ENCODE measurements at regions not wholly inside any gene's neighbourhood (a gene's known extent, or its start where the extent isn't known, plus 50 kb on each side); places are given as distances from the start of the nearest gene placed in this dataset.

DNA sequence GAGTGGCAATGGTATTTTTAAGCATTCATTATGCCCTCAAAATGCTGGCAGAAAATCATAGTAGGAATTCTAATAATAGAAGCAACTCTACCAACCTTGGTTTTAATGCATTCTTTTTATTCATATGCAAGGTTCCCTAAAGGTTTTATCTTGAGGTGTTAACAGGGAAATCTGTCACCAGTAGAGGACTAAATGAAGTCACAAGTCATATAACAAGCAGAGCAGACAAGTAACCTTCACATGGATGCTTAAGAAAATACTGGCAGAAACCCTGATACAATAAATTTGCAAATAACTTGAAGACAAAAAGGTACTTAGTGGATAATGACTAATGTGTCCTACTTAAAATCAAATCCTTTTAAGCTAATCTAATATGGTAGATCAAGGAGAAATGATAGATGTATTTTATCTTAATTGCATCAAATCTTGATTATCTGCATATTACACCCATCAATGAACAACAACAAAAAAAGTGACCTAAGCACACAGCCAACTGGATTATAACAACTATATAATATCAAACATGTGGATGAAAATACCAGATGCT is 73.3 kb downstream of the RFC3 start:
- TF ChIP-seq, protein P1, sequence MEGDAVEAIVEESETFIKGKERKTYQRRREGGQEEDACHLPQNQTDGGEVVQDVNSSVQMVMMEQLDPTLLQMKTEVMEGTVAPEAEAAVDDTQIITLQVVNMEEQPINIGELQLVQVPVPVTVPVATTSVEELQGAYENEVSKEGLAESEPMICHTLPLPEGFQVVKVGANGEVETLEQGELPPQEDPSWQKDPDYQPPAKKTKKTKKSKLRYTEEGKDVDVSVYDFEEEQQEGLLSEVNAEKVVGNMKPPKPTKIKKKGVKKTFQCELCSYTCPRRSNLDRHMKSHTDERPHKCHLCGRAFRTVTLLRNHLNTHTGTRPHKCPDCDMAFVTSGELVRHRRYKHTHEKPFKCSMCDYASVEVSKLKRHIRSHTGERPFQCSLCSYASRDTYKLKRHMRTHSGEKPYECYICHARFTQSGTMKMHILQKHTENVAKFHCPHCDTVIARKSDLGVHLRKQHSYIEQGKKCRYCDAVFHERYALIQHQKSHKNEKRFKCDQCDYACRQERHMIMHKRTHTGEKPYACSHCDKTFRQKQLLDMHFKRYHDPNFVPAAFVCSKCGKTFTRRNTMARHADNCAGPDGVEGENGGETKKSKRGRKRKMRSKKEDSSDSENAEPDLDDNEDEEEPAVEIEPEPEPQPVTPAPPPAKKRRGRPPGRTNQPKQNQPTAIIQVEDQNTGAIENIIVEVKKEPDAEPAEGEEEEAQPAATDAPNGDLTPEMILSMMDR (IDR thresholded peaks at IDR 0.05) = no peak

DNA sequence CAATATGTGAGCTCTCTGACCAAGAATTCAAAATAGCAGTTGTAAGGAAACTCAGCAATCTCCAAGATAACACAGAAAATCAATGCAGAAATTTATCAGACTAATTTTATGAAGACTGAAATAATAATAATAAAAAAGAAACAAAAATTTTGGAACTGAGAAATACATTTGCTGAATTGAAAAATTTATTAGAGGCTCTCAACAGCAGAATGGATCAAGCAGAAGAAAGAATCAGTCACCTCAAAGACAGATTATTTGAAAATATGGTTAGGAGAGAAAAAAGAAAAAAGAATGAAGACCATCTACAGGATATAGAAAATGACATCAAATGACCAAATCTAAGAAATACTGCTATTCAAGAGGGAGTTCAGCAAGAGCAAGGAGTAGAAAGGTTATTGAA is 75.6 kb downstream of the RFC3 start:
- TF ChIP-seq, protein P1 (IDR thresholded peaks at IDR 0.05) = no peak

DNA sequence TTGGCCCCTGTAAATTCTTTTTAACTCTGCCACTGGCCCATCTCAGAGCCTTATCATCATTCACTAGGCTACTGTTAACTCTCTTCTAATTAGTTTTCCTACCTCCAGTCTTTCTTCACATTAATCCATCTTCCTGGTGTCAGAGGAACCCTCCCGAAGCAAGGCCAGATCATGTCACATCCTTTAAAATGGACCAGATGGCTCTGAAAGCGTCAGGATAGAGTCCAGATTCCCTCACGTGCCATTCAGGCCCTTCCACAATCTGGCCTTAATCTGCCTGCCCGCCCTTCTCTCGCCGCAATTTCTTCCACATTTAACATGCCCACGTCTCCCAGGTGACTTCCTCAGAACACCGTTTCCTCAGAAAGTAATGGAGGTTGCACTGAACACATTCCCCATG is 86.5 kb downstream of the RFC3 start:
- TF ChIP-seq, protein P1 (IDR thresholded peaks at IDR 0.05) = no peak

DNA sequence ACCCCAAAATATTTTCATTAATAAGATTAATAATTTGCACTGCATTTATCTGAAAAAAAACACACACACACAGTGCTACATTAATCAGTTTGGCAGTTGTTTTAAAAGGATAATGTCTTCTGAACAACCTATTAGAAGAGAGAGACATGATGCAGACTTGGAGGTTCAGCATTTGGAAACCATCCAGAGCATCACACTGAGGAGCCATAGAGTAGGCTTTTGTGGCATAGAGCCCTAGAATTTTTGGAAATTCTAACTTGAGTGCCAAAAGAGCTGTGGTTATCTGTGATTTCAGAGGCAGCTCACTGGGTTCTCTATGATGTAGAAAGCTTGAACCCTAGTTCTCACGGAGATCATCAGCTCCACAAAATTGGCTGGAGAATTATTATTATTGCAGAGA is 90.2 kb downstream of the RFC3 start:
- TF ChIP-seq, protein P1 (IDR thresholded peaks at IDR 0.05) = no peak

DNA sequence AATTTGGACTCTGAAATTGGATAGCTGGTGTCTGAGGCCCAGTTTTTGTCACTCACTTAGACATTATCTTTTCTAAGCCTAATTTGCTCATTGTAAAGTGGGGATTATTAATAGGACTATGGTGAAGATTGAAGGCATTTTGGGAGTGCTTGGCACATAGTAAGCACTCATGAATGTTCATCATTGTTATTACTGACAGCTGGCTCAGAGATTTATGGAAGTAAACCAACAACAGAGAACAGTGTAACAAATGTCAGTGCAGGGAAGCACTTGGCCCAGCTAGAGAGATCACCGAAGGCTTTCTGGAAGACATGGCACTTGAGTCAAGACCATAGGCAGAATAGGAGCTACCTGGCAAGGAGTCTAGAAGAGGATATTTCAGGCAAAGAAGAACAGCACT is 92.3 kb downstream of the RFC3 start:
- TF ChIP-seq, protein P1 (IDR thresholded peaks at IDR 0.05) = no peak

DNA sequence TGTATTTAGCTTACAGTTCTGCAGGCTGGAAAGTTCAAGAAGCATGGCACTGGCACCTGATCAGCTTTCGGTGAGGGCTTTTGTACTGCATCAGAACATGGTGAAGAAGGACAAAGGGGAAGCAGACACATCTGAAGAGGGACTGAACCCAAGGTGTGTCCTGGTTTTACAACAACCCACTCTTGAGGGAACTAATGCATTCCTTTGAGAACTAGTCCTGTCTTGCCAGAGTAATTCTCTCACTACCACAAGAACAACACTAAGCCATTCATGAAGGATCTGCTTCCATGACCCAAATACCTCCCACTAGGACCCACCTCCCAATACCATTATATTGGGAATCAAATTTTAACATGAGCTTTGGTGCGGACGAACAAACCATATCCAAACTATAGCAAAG is 93.6 kb downstream of the RFC3 start:
- TF ChIP-seq, protein P1 (IDR thresholded peaks at IDR 0.05) = no peak

DNA sequence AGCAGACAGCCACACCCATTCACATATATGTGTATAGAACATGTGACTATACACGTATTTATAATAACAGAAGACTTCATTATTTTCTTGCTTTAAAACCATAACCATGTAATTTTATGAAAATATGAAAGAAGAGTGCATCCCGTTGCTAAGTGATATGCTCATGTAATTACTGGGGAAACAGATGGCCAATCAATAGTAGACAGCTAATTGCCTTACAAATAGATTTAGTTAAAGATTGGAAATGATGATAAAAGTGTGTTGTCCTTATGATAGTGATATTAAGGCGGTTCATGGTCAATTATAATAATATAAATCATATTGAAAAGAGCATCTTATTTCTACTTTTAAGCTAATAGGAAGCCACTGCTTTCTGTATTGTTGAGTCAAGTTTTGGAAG is 95.9 kb downstream of the RFC3 start:
- TF ChIP-seq, protein P1 (IDR thresholded peaks at IDR 0.05) = no peak

DNA sequence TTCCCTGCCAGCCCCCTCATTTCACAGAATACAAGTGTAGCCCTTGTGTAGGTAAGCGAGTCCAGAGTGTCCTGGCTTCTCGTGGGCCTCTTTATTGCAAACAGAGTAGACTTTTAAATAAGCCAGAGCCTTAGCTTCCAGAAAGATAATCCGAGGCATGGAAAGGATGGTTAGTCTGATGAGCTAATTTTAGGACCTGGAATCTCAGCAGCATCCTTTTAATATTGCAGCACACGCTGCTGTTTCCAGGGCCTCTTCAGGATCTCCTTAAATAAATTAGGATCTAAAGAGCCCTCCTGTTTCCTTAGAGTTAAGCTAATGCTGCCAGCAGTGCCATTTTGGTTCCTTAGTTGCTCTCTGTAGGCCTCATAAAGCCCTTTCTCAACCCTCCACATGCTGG is 99.2 kb downstream of the RFC3 start:
- TF ChIP-seq, protein P1 (IDR thresholded peaks at IDR 0.05) = no peak
